IMR-90 (cell line): ENCODE measurements at regions not wholly inside any gene's neighbourhood (a gene's known extent, or its start where the extent isn't known, plus 50 kb on each side); places are given as distances from the start of the nearest gene placed in this dataset.

ENCODE experiments used
- ATAC-seq: fragments of 200-7000 bp; cut with Tn5 transposase; 2 replicates; pipeline ENCODE4 v1.9.1; 2020; ENCODE audit warnings: low read depth, mild to moderate bottlenecking, moderate library complexity
- BruUV-seq: library from RNA; stranded (reverse); fragments of 400-500 nt; replicated peaks from 2 replicates; lab custom pipeline; 2021; lab: Mats Ljungman, UMichigan
- CTCF ChIA-PET: fragments of 300-600 bp; formaldehyde crosslinking; extraction: SDS; loops from one replicate; lab custom pipeline; 2021; ENCODE audit warnings: antibody characterized with exemption; lab: Yijun Ruan, JAX
- POLR2A ChIA-PET: fragments of 300-600 bp; sonication (Branson Sonifier 250); formaldehyde crosslinking; loops from one replicate; lab custom pipeline; 2022; ENCODE audit warnings: antibody characterized with exemption; ENCODE audit not compliant: unreplicated experiment; lab: Charles Lee
- DNase-seq: peaks from one replicate; pipeline ENCODE4 v3.0.0; 2013
- H2AFZ ChIP-seq: replicated peaks from 2 replicates; pipeline ENCODE3; 2013; ENCODE audit warnings: low read length, mild to moderate bottlenecking; ENCODE audit not compliant: poor library complexity
- H2AK5ac ChIP-seq: 2 replicates; pipeline ENCODE4 v1.6.1; 2013; ENCODE audit warnings: low read depth, low read length, inconsistent platforms
- H2AK9ac ChIP-seq: replicated peaks from 2 replicates; pipeline ENCODE3; 2013; ENCODE audit warnings: mild to moderate bottlenecking, low read depth, low read length, moderate library complexity; ENCODE audit not compliant: poor library complexity
- H2BK120ac ChIP-seq: 2 replicates; pipeline ENCODE4 v1.6.1; 2013; ENCODE audit warnings: low read depth, low read length, inconsistent platforms
- H2BK15ac ChIP-seq: 3 replicates; pipeline ENCODE4 v1.6.1; 2013; ENCODE audit warnings: low read depth, low read length, inconsistent platforms
- H2BK20ac ChIP-seq: 2 replicates; pipeline ENCODE4 v1.6.1; 2013; ENCODE audit warnings: low read depth, mild to moderate bottlenecking, inconsistent platforms, low read length, moderate library complexity
- H2BK5ac ChIP-seq: 2 replicates; pipeline ENCODE4 v1.6.1; 2013; ENCODE audit warnings: mild to moderate bottlenecking, low read depth, low read length, inconsistent platforms; ENCODE audit not compliant: poor library complexity, severe bottlenecking
- H3K14ac ChIP-seq: replicated peaks from 2 replicates; pipeline ENCODE4 v1.6.1; 2013; ENCODE audit warnings: low read depth, low read length, inconsistent platforms
- H3K18ac ChIP-seq: 2 replicates; pipeline ENCODE4 v1.6.1; 2013; ENCODE audit warnings: low read depth, low read length, control low read depth
- H3K23ac ChIP-seq: 2 replicates; pipeline ENCODE4 v1.6.1; 2013; ENCODE audit warnings: low read depth, low read length, inconsistent platforms
- H3K27ac ChIP-seq: 2 replicates; pipeline ENCODE4 v1.5.1; 2013; ENCODE audit warnings: mild to moderate bottlenecking, control low read depth, low read length; ENCODE audit not compliant: insufficient read depth
- H3K27me3 ChIP-seq: 2 replicates; pipeline ENCODE4 v1.6.1; 2013; ENCODE audit warnings: low read length; ENCODE audit not compliant: control insufficient read depth, insufficient read depth
- H3K36me3 ChIP-seq: 2 replicates; pipeline ENCODE4 v1.6.1; 2013; ENCODE audit warnings: low read length, mixed read lengths; ENCODE audit not compliant: control insufficient read depth, insufficient read depth
- H3K4ac ChIP-seq: 2 replicates; pipeline ENCODE4 v1.6.1; 2013; ENCODE audit warnings: low read depth, low read length, inconsistent platforms
- H3K4me1 ChIP-seq: 2 replicates; pipeline ENCODE4 v1.6.1; 2013; ENCODE audit warnings: low read length, mixed read lengths; ENCODE audit not compliant: control insufficient read depth, insufficient read depth
- H3K4me2 ChIP-seq: 2 replicates; pipeline ENCODE4 v1.6.1; 2013; ENCODE audit warnings: low read depth, mild to moderate bottlenecking, control low read depth, low read length, moderate library complexity
- H3K4me3 ChIP-seq: 2 replicates; pipeline ENCODE4 v1.5.1; 2013; ENCODE audit warnings: low read depth, mild to moderate bottlenecking, control low read depth, low read length, moderate library complexity; ENCODE audit not compliant: insufficient read depth
- H3K56ac ChIP-seq: 2 replicates; pipeline ENCODE4 v1.6.1; 2013; ENCODE audit warnings: low read length, inconsistent platforms; ENCODE audit not compliant: insufficient read depth; ENCODE audit errors: extremely low read depth
- H3K79me1 ChIP-seq, 2 experiments: 2 replicates each; pipeline ENCODE4 v1.6.1; 2013; ENCODE audit warnings: low read length in 2 of 2, inconsistent platforms in 1 of 2, low read depth in 1 of 2
- H3K9ac ChIP-seq: 2 replicates; pipeline ENCODE4 v1.6.1; 2013; ENCODE audit warnings: low read depth, low read length, control low read depth
- H3K9me1 ChIP-seq: 2 replicates; pipeline ENCODE4 v1.6.1; 2013; ENCODE audit warnings: low read length, inconsistent platforms; ENCODE audit not compliant: insufficient read depth
- H3K9me3 ChIP-seq: 2 replicates; pipeline ENCODE4 v1.6.1; 2013; ENCODE audit warnings: low read length; ENCODE audit not compliant: control insufficient read depth, insufficient read depth
- H4K20me1 ChIP-seq: 2 replicates; pipeline ENCODE4 v1.6.1; 2013; ENCODE audit warnings: low read length, inconsistent platforms; ENCODE audit not compliant: insufficient read depth
- H4K5ac ChIP-seq: 2 replicates; pipeline ENCODE4 v1.6.1; 2013; ENCODE audit warnings: mild to moderate bottlenecking, low read depth, low read length, control low read depth
- H4K8ac ChIP-seq, 2 experiments: 2 replicates each; pipeline ENCODE4 v1.6.1; 2013; ENCODE audit warnings: low read depth in 2 of 2, low read length in 2 of 2, control low read depth in 1 of 2, inconsistent platforms in 1 of 2
- H4K91ac ChIP-seq: 2 replicates; pipeline ENCODE4 v1.6.1; 2013; ENCODE audit warnings: low read depth, low read length, inconsistent platforms; ENCODE audit not compliant: insufficient read depth
- ELK1 ChIP-seq: fragments of 150-350 bp; IDR thresholded peaks from 2 replicates; pipeline ENCODE4 v1.6.1; 2016; ENCODE audit warnings: low read depth, mild to moderate bottlenecking, low read length, moderate library complexity, borderline replicate concordance
- NFE2L2 ChIP-seq: fragments of 150-350 bp; IDR thresholded peaks from 2 replicates; pipeline ENCODE4 v1.6.1; 2016; ENCODE audit warnings: low read depth, mild to moderate bottlenecking, low read length
- RAD21 ChIP-seq: IDR thresholded peaks from 2 replicates; pipeline ENCODE4 v1.6.1; 2012; ENCODE audit warnings: low read length, improper control_type of control experiment
- RCOR1 ChIP-seq: IDR thresholded peaks from 2 replicates; pipeline ENCODE4 v1.6.1; 2012; ENCODE audit warnings: mild to moderate bottlenecking, low read length, improper control_type of control experiment; ENCODE audit not compliant: insufficient replicate concordance
- RFX5 ChIP-seq: IDR thresholded peaks from 2 replicates; pipeline ENCODE4 v1.8.0; 2012; ENCODE audit warnings: low read depth, mild to moderate bottlenecking, low read length, moderate library complexity
- WGBS, 2 experiments: methylation state at CpG; one replicate each; pipeline versions ENCODE4 v1.1.5 to v1.1.7; 2013; ENCODE audit warnings: missing lambda C conversion rate in 2 of 2; ENCODE audit not compliant: insufficient read length in 1 of 2; ENCODE audit errors: extremely low coverage in 2 of 2; 5-methylcytosine and 5-hydroxymethylcytosine counted together
- dilution Hi-C: fragments of 300-500 bp; cut with HindIII; formaldehyde crosslinking; loops from one replicate; pipeline ENCODE4 v1.14.3; 2018; ENCODE audit warnings: low sequenced_read_pairs; ENCODE audit not compliant: unreplicated experiment
- in situ Hi-C: fragments of 300-500 bp; cut with MboI; formaldehyde crosslinking; loops from 3 replicates; pipeline ENCODE4 v1.14.3; 2019; ENCODE audit warnings: low sequenced_read_pairs, inconsistent platforms, mixed read lengths
- intact Hi-C: fragments of 100-400 bp; cut with micrococcal nuclease; formaldehyde crosslinking; loops from 2 replicates; pipeline ENCODE4 v1.10.0; 2022
- TF ChIP-seq, protein P1 (sequence below): conservative IDR thresholded peaks from 2 replicates; pipeline ENCODE4 v1.5.1; 2012; ENCODE audit warnings: mild to moderate bottlenecking, low read depth, low read length, improper control_type of control experiment

GRCh38 chr5:91983869-91984268 lies 600.8 kb upstream of the ARRDC3 start:
- no peak overlapping the region for H3K4ac ChIP-seq
- no peaks in the 10 kb centered on the region for H3K27me3 ChIP-seq
- no peaks in the 10 kb centered on the region for H3K9me3 ChIP-seq
- H4K5ac ChIP-seq = no peak overlapping the region
- H2BK20ac ChIP-seq = no peak overlapping the region
- WGBS, 2 experiments = no CpG with 5 or more reads among the region's 1 CpG
- no peak overlapping the region for H2BK120ac ChIP-seq
- dilution Hi-C loops (no loop called here), intact Hi-C loops (no loop called here), in situ Hi-C loops (no loop called here)
- H3K4me1 ChIP-seq = no peaks in the 10 kb centered on the region
- ChIA-PET CTCF (no interaction called here), POLR2A (no interaction called here)
- no peak overlapping the region for H3K23ac ChIP-seq
- H3K14ac ChIP-seq = no peak overlapping the region
- DNase-seq (peak; percentile 11), ATAC-seq (peak; percentile 56)
- no peak overlapping the region for H2AK5ac ChIP-seq
- H3K4me2 ChIP-seq = no peak overlapping the region
- no peak overlapping the region for H3K56ac ChIP-seq
- no peak for TF ChIP-seq RFX5
- TF ChIP-seq RAD21 = no peak
- TF ChIP-seq RCOR1 = no peak
- TF ChIP-seq, protein P1, sequence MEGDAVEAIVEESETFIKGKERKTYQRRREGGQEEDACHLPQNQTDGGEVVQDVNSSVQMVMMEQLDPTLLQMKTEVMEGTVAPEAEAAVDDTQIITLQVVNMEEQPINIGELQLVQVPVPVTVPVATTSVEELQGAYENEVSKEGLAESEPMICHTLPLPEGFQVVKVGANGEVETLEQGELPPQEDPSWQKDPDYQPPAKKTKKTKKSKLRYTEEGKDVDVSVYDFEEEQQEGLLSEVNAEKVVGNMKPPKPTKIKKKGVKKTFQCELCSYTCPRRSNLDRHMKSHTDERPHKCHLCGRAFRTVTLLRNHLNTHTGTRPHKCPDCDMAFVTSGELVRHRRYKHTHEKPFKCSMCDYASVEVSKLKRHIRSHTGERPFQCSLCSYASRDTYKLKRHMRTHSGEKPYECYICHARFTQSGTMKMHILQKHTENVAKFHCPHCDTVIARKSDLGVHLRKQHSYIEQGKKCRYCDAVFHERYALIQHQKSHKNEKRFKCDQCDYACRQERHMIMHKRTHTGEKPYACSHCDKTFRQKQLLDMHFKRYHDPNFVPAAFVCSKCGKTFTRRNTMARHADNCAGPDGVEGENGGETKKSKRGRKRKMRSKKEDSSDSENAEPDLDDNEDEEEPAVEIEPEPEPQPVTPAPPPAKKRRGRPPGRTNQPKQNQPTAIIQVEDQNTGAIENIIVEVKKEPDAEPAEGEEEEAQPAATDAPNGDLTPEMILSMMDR = no peak
- TF ChIP-seq ELK1 = no peak
- TF ChIP-seq NFE2L2 = no peak
- no peak overlapping the region for H3K18ac ChIP-seq
- no peak overlapping the region for H2AFZ ChIP-seq
- H4K20me1 ChIP-seq = no peaks in the 10 kb centered on the region
- H3K4me3 ChIP-seq = no peak overlapping the region
- H4K91ac ChIP-seq = no peak overlapping the region
- H3K9ac ChIP-seq = no peak overlapping the region
- no peak overlapping the region for H3K27ac ChIP-seq
- H2BK5ac ChIP-seq = no peak overlapping the region
- H2BK15ac ChIP-seq = no peak overlapping the region
- no TSS peak for BruUV-seq
- no peak overlapping the region for H4K8ac ChIP-seq
- no peak overlapping the region for H2AK9ac ChIP-seq
- no peaks in the 10 kb centered on the region for H3K79me1 ChIP-seq
- no peaks in the 10 kb centered on the region for H3K9me1 ChIP-seq
- H3K36me3 ChIP-seq = no peaks in the 10 kb centered on the region
